Activated B cell treated with CpG ODN at 0.5 μM for 24 hours (primary cell): ENCODE measurements at regions not wholly inside any gene's neighbourhood (a gene's known extent, or its start where the extent isn't known, plus 50 kb on each side); places are given as distances from the start of the nearest gene placed in this dataset.

ENCODE experiments used
- ATAC-seq: fragments of 200-7000 bp; cut with Tn5 transposase; one replicate; pipeline ENCODE4 v1.10.0; 2021; ENCODE audit warnings: low read depth, mild to moderate bottlenecking, moderate library complexity
- CTCF ChIA-PET: fragments of 350-600 bp; sonication (Branson Sonifier 250); formaldehyde crosslinking; loops from one replicate; lab custom pipeline; 2021; ENCODE audit warnings: antibody characterized with exemption; lab: Charles Lee
- POLR2A ChIA-PET: fragments of 350-600 bp; sonication (Branson Sonifier 250); formaldehyde crosslinking; loops from one replicate; lab custom pipeline; 2021; ENCODE audit warnings: antibody characterized with exemption; lab: Charles Lee
- DNase-seq: peaks from one replicate; pipeline ENCODE4 v3.0.0; 2022
- H3K27ac Mint-ChIP-seq: one replicate; pipeline ENCODE4 v1.8.0; 2020; ENCODE audit warnings: mixed read lengths
- H3K27me3 Mint-ChIP-seq: one replicate; pipeline ENCODE4 v1.8.0; 2021; ENCODE audit warnings: mixed read lengths
- H3K36me3 Mint-ChIP-seq: one replicate; pipeline ENCODE4 v1.8.0; 2021; ENCODE audit warnings: low read depth, mixed read lengths
- H3K4me1 Mint-ChIP-seq: one replicate; pipeline ENCODE4 v1.8.0; 2021; ENCODE audit warnings: mixed read lengths
- H3K4me3 Mint-ChIP-seq: one replicate; pipeline ENCODE4 v1.8.0; 2020; ENCODE audit warnings: mild to moderate bottlenecking, mixed read lengths
- H3K9me3 Mint-ChIP-seq: one replicate; pipeline ENCODE4 v1.8.0; 2020; ENCODE audit warnings: mixed read lengths
- intact Hi-C: fragments of 100-400 bp; cut with micrococcal nuclease; formaldehyde crosslinking; loops from one replicate; pipeline ENCODE4 v1.15.1; 2024
- TF ChIP-seq, protein P1 (sequence below): fragments of 200-600 bp; IDR thresholded peaks from one replicate; pipeline ENCODE4 v1.8.0; 2022; ENCODE audit warnings: antibody characterized with exemption, mild to moderate bottlenecking

DNA sequence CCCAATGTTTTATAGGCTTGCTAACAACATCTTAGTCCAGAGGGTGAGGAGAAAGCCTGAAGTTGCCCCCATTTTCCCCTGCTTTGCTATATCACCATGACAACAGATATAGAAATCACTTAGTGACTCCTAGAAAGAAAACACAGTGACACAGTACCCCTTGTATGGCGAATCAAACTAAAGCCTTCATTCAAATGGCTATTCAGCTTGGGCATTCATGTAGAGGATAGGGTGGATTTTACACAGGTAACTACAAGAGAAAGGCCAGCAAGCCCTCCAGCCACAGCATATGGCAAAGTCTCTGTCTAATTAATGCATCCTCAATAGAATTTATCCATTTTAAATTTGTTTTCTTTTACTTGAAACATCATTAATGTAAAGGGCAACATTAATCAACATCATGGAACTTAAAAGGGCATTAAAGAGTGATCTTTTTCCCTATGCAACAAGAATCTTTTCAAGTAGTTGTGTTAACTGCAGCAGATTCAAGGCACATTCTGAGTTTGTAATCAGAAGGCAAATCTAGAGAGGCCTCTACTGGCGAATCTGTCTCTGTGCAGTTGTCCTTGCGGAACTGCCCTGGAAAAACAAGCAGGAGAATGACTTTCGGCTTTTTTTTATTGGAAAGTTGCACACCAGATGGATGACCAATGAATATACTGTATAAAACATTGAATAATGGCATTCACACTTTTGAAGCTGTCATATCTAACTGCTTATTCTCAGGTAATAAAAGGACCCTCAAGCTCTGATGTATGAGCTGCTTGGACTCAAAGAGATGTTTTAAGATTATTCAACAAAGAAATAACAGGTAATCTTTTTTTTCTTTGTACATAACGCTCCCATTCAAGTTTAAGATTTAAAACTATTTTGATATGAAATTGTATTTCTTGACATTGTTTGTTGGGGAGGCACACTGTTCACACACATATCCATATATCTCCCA is 621.7 kb upstream of the AGTR1 start:
- ATAC-seq (no peak), DNase-seq (no peak)
- no peak overlapping the region for H3K27ac Mint-ChIP-seq
- no peak overlapping the region for H3K4me3 Mint-ChIP-seq
- H3K9me3 Mint-ChIP-seq, result no peaks in the 10 kb centered on the region
- intact Hi-C loops, result loop anchor here (5.0 kb wide), 1 partner anchor 1484 kb away; no protein-coding TSS in a partner anchor
- no peaks in the 10 kb centered on the region for H3K4me1 Mint-ChIP-seq
- ChIA-PET CTCF (no interaction called here), POLR2A (no interaction called here)
- H3K27me3 Mint-ChIP-seq, result no peaks in the 10 kb centered on the region
- TF ChIP-seq, protein P1, sequence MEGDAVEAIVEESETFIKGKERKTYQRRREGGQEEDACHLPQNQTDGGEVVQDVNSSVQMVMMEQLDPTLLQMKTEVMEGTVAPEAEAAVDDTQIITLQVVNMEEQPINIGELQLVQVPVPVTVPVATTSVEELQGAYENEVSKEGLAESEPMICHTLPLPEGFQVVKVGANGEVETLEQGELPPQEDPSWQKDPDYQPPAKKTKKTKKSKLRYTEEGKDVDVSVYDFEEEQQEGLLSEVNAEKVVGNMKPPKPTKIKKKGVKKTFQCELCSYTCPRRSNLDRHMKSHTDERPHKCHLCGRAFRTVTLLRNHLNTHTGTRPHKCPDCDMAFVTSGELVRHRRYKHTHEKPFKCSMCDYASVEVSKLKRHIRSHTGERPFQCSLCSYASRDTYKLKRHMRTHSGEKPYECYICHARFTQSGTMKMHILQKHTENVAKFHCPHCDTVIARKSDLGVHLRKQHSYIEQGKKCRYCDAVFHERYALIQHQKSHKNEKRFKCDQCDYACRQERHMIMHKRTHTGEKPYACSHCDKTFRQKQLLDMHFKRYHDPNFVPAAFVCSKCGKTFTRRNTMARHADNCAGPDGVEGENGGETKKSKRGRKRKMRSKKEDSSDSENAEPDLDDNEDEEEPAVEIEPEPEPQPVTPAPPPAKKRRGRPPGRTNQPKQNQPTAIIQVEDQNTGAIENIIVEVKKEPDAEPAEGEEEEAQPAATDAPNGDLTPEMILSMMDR, result no peak
- no peaks in the 10 kb centered on the region for H3K36me3 Mint-ChIP-seq

GRCh38 chr3:148077318-148077923 is 620.3 kb upstream of the AGTR1 start:
- POLR2A ChIA-PET, result no interaction called here
- Mint-ChIP-seq H3K27me3 (no peaks in the 10 kb centered on the region), H3K4me3 (no peak overlapping the region), H3K4me1 (no peaks in the 10 kb centered on the region), H3K9me3 (no peaks in the 10 kb centered on the region), H3K27ac (no peak overlapping the region), H3K36me3 (no peaks in the 10 kb centered on the region)
- intact Hi-C loops, result loop anchor here (5.0 kb wide), 1 partner anchor 1485 kb away; no protein-coding TSS in a partner anchor
- no peak for DNase-seq
- TF ChIP-seq, protein P1, result no peak
- ATAC-seq, result no peak
- CTCF ChIA-PET, result no interaction called here

DNA sequence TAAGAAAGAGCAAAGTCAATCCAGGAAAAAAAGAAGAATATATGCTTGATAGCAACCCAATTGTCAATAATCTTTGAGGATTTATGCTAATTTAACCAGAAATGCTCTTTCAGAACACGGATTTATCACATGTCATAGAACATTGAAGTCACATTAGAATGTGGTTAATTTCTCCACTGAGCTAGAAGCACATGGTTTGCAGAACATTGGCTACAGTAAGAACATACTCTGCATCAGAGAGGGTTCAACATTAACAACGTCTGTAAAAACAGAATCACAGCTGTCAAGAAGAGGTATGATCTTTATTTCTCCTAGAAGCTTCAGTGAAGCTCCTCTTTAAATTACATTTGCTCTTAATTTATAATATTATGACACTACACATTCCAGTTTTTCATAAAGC is 619.7 kb upstream of the AGTR1 start:
- no peak overlapping the region for H3K4me3 Mint-ChIP-seq
- POLR2A ChIA-PET, result no interaction called here
- no peaks in the 10 kb centered on the region for H3K9me3 Mint-ChIP-seq
- DNase-seq, result no peak
- H3K27me3 Mint-ChIP-seq, result no peaks in the 10 kb centered on the region
- H3K27ac Mint-ChIP-seq, result no peak overlapping the region
- intact Hi-C loops, result loop anchor here (5.0 kb wide), 1 partner anchor 1486 kb away; no protein-coding TSS in a partner anchor
- H3K36me3 Mint-ChIP-seq, result no peaks in the 10 kb centered on the region
- no peak for ATAC-seq
- CTCF ChIA-PET, result no interaction called here
- no peaks in the 10 kb centered on the region for H3K4me1 Mint-ChIP-seq
- TF ChIP-seq, protein P1, result no peak

- ChIA-PET POLR2A (no interaction called here), CTCF (no interaction called here)
- TF ChIP-seq, protein P1, result no peak
- H3K36me3 Mint-ChIP-seq, result no peaks in the 10 kb centered on the region
- DNase-seq, result no peak
- H3K4me1 Mint-ChIP-seq, result no peaks in the 10 kb centered on the region
- no peak for ATAC-seq
- no peaks in the 10 kb centered on the region for H3K27me3 Mint-ChIP-seq
- no peaks in the 10 kb centered on the region for H3K9me3 Mint-ChIP-seq
- no peak overlapping the region for H3K4me3 Mint-ChIP-seq
- intact Hi-C loops, result loop anchor here (5.0 kb wide), 1 partner anchor 1486 kb away; no protein-coding TSS in a partner anchor
- no peak overlapping the region for H3K27ac Mint-ChIP-seq
Measured at GRCh38 chr3:148078658-148079057, 619.0 kb upstream of the AGTR1 start.

- Mint-ChIP-seq H3K4me1 (no peaks in the 10 kb centered on the region), H3K9me3 (no peaks in the 10 kb centered on the region), H3K27me3 (no peaks in the 10 kb centered on the region), H3K36me3 (no peaks in the 10 kb centered on the region), H3K4me3 (no peak overlapping the region), H3K27ac (no peak overlapping the region)
- intact Hi-C loops, result loop anchor here (5.0 kb wide), 1 partner anchor 1487 kb away; no protein-coding TSS in a partner anchor
- ATAC-seq (no peak), DNase-seq (no peak)
- TF ChIP-seq, protein P1, result no peak
- POLR2A ChIA-PET, result no interaction called here
- CTCF ChIA-PET, result no interaction called here
Measured at GRCh38 chr3:148079370-148079769, 618.3 kb upstream of the AGTR1 start.
